CD14-positive monocyte (primary cell): ENCODE measurements at regions not wholly inside any gene's neighbourhood (a gene's known extent, or its start where the extent isn't known, plus 50 kb on each side); places are given as distances from the start of the nearest gene placed in this dataset.
"Not testable (repeated sequence)": the region's sequence is repeated elsewhere in the genome, so short reads cannot be mapped to it uniquely, and the experiment has no call there.

ENCODE experiments used
- DNase-seq, 3 donors: peaks; one replicate each; pipeline ENCODE4 v3.0.0-alpha.2; 2011 to 2022
- H2AFZ ChIP-seq: 2 replicates; pipeline ENCODE4 v1.6.0; 2012; ENCODE audit warnings: mild to moderate bottlenecking, low read depth, low read length, inconsistent platforms; ENCODE audit not compliant: insufficient read depth, poor library complexity, severe bottlenecking
- H3K27ac ChIP-seq, 2 donors: 1 replicate in 1 of 2; 2 replicates in 1 of 2; pipeline ENCODE4 v1.5.1; 2012 to 2013; ENCODE audit warnings: low read length in 2 of 2, control low read depth in 1 of 2, inconsistent platforms in 1 of 2, low read depth in 1 of 2, mild to moderate bottlenecking in 1 of 2
- H3K27me3 ChIP-seq, 2 donors: one replicate each; pipeline versions ENCODE4 v1.6.0 to v1.6.1; 2011 to 2013; ENCODE audit warnings: low read length in 2 of 2; ENCODE audit not compliant: control insufficient read depth in 2 of 2, insufficient read depth in 2 of 2
- H3K36me3 ChIP-seq, 2 donors: replicated peaks in 1 of 2; 1 replicate in 1 of 2; 2 replicates in 1 of 2; pipeline versions ENCODE4 v1.5.1 to v1.6.1; 2012 to 2013; ENCODE audit warnings: low read length in 2 of 2, control low read depth in 1 of 2, inconsistent platforms in 1 of 2, mild to moderate bottlenecking in 1 of 2; ENCODE audit not compliant: insufficient read depth in 2 of 2, control insufficient read depth in 1 of 2
- H3K4me1 ChIP-seq, 2 donors: 1 replicate in 1 of 2; 2 replicates in 1 of 2; pipeline versions ENCODE4 v1.5.1 to v1.6.1; 2012 to 2013; ENCODE audit warnings: low read length in 2 of 2, control low read depth in 1 of 2, inconsistent platforms in 1 of 2, mild to moderate bottlenecking in 1 of 2, moderate library complexity in 1 of 2; ENCODE audit not compliant: insufficient read depth in 2 of 2, control insufficient read depth in 1 of 2
- H3K4me2 ChIP-seq: replicated peaks from 2 replicates; pipeline ENCODE3; 2012; ENCODE audit warnings: low read length, moderate library complexity, mild to moderate bottlenecking; ENCODE audit not compliant: poor library complexity, severe bottlenecking; ENCODE audit errors: extremely low read depth
- H3K4me3 ChIP-seq, 3 experiments: fragments of 200-600 bp in 1 of 3; sonication (generic) in 1 of 3; replicated peaks in 1 of 3; 1 replicate in 2 of 3; 2 replicates in 1 of 3; pipeline ENCODE4 v1.5.1; 2011 to 2013; ENCODE audit warnings: low read length in 3 of 3, mild to moderate bottlenecking in 3 of 3, control low read depth in 2 of 3, low read depth in 2 of 3, inconsistent platforms in 1 of 3, moderate library complexity in 1 of 3
- H3K79me2 ChIP-seq: 2 replicates; pipeline ENCODE4 v1.6.0; 2012; ENCODE audit warnings: mild to moderate bottlenecking, control low read depth, inconsistent platforms, low read length, moderate library complexity; ENCODE audit not compliant: insufficient read depth
- H3K9ac ChIP-seq: 2 replicates; pipeline ENCODE4 v1.6.0; 2017; ENCODE audit warnings: low read length, mild to moderate bottlenecking; ENCODE audit not compliant: insufficient read depth, poor library complexity, severe bottlenecking
- H3K9me3 ChIP-seq, 2 donors: replicated peaks in 1 of 2; 1 replicate in 1 of 2; 2 replicates in 1 of 2; pipeline versions ENCODE4 v1.5.1 to v1.6.1; 2012 to 2013; ENCODE audit warnings: low read length in 2 of 2, control low read depth in 1 of 2; ENCODE audit not compliant: control insufficient read depth in 1 of 2, insufficient read depth in 1 of 2
- H4K20me1 ChIP-seq: 2 replicates; pipeline ENCODE4 v1.6.0; 2012; ENCODE audit warnings: mild to moderate bottlenecking, low read length, control low read depth, moderate library complexity; ENCODE audit not compliant: insufficient read depth
- H3K27ac Mint-ChIP-seq, 7 donors: one replicate each; pipeline ENCODE4 v1.8.0; 2020; ENCODE audit warnings: mild to moderate bottlenecking in 7 of 7, mixed read lengths in 7 of 7, moderate library complexity in 6 of 7, inconsistent platforms in 2 of 7
- H3K27me3 Mint-ChIP-seq, 3 donors: one replicate each; pipeline ENCODE4 v1.8.0; 2021 to 2022; ENCODE audit warnings: low read depth in 3 of 3, mild to moderate bottlenecking in 3 of 3, mixed read lengths in 3 of 3, moderate library complexity in 3 of 3, inconsistent platforms in 1 of 3
- H3K36me3 Mint-ChIP-seq, 2 donors: one replicate each; pipeline ENCODE4 v1.8.0; 2020; ENCODE audit warnings: mixed read lengths in 2 of 2, inconsistent platforms in 1 of 2, mild to moderate bottlenecking in 1 of 2
- H3K4me1 Mint-ChIP-seq: one replicate; pipeline ENCODE4 v1.8.0; 2020; ENCODE audit warnings: mild to moderate bottlenecking, mixed read lengths
- H3K4me3 Mint-ChIP-seq, 2 donors: one replicate each; pipeline ENCODE4 v1.8.0; 2020; ENCODE audit warnings: mild to moderate bottlenecking in 2 of 2, mixed read lengths in 2 of 2, moderate library complexity in 1 of 2
- H3K9me3 Mint-ChIP-seq, 7 donors: one replicate each; pipeline ENCODE4 v1.8.0; 2020 to 2022; ENCODE audit warnings: mixed read lengths in 7 of 7, mild to moderate bottlenecking in 6 of 7, moderate library complexity in 6 of 7, inconsistent platforms in 2 of 7
- CTCF ChIP-seq: fragments of 200-600 bp; IDR thresholded peaks from one replicate; pipeline ENCODE4 v1.8.0; 2022; ENCODE audit warnings: antibody characterized with exemption, mild to moderate bottlenecking
- WGBS: methylation state at CpG from one replicate; pipeline ENCODE4 v1.1.5; 2013; ENCODE audit warnings: missing lambda C conversion rate; ENCODE audit not compliant: insufficient coverage; 5-methylcytosine and 5-hydroxymethylcytosine counted together
- intact Hi-C, 2 donors: fragments of 100-400 bp; cut with micrococcal nuclease; formaldehyde crosslinking; loops; one replicate each; pipeline versions ENCODE4 v1.15.0 to v1.15.1; 2023

- H3K79me2 ChIP-seq: no peaks in the 10 kb centered on the region
- no peaks in the 10 kb centered on the region for H3K4me1 Mint-ChIP-seq
- H3K4me3 ChIP-seq: no peak overlapping the region
- H3K4me2 ChIP-seq: no peak overlapping the region
- no peak overlapping the region for H2AFZ ChIP-seq
- no peak for TF ChIP-seq CTCF
- H3K4me3 Mint-ChIP-seq: no peak overlapping the region
- H3K4me1 ChIP-seq: no peaks in the 10 kb centered on the region
- DNase-seq: no peak
- no peaks in the 10 kb centered on the region for H3K9me3 ChIP-seq
- H3K36me3 ChIP-seq: no peaks in the 10 kb centered on the region
- WGBS: no CpG with 5 or more reads among the region's 12 CpGs
- H3K27ac ChIP-seq: no peak overlapping the region
- peaks cover 1 to 4% (median 2%) of the 10 kb centered on the region in 3 donors for H3K27me3 Mint-ChIP-seq
- H4K20me1 ChIP-seq: no peaks in the 10 kb centered on the region
- no peaks in the 10 kb centered on the region for H3K36me3 Mint-ChIP-seq
- H3K27me3 ChIP-seq: no peaks in the 10 kb centered on the region
- H3K9ac ChIP-seq: no peak overlapping the region
- H3K27ac Mint-ChIP-seq: no peak overlapping the region
- intact Hi-C loops: no loop called here
- H3K9me3 Mint-ChIP-seq: peaks cover 0 to 7% (median 2%) of the 10 kb centered on the region in 7 donors
These were observed 265.1 kb upstream of the SFSWAP start for GRCh38 chr12:131445795-131446194.

- WGBS: 97% methylated on average over 14 of the region's 14 CpGs
- DNase-seq, H3K36me3 Mint-ChIP-seq, H3K4me2 ChIP-seq, H3K27me3 ChIP-seq, H3K27ac ChIP-seq, H3K79me2 ChIP-seq, H3K4me3 ChIP-seq, H3K36me3 ChIP-seq, H4K20me1 ChIP-seq, H3K27me3 Mint-ChIP-seq, H3K4me1 ChIP-seq, H2AFZ ChIP-seq, H3K9me3 Mint-ChIP-seq, H3K4me1 Mint-ChIP-seq, H3K9me3 ChIP-seq, H3K27ac Mint-ChIP-seq, H3K4me3 Mint-ChIP-seq, H3K9ac ChIP-seq, intact Hi-C loops: not testable (repeated sequence)
These were observed 263.3 kb upstream of the SFSWAP start for GRCh38 chr12:131447636-131448035.
